DND-41 (cell line): ENCODE measurements at regions not wholly inside any gene's neighbourhood (a gene's known extent, or its start where the extent isn't known, plus 50 kb on each side); places are given as distances from the start of the nearest gene placed in this dataset.

Experiments
- CTCF ChIP-seq: IDR thresholded peaks from 2 replicates; pipeline ENCODE4 v1.5.1; 2012; ENCODE audit warnings: borderline replicate concordance, low read length, moderate library complexity, mild to moderate bottlenecking; ENCODE audit not compliant: poor library complexity, severe bottlenecking; ENCODE audit errors: extremely low read depth
- EZH2 ChIP-seq: IDR thresholded peaks from 3 replicates; pipeline ENCODE4 v1.6.1; 2012; ENCODE audit warnings: borderline replicate concordance, low read depth, mild to moderate bottlenecking, moderate library complexity, low read length, inconsistent platforms; ENCODE audit not compliant: severe bottlenecking

DNA sequence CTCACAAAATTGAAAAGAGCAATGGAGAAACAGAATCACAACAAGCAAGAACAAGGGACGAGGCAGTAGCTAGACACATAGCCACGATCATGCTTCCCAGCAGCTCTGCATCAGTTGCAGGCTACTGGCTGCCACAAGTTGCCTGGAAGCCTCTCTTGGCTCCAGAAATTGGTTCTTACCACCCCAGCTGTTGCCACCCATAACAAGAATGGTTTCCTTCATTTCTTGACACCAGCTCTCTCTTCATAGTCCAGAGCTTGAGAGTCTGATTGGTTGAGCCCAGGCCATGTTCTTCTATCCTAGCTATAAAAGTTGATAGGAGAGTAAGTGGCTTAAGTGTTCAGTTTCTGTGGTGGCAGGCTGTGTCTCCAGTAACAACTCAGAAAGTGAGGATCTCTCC lies 210.7 kb upstream of the ANKRD55 start:
- TF ChIP-seq CTCF: no peak
- TF ChIP-seq EZH2: no peak
